ENCODE measurements at regions not wholly inside any gene's neighbourhood (a gene's known extent, or its start where the extent isn't known, plus 50 kb on each side); places are given as distances from the start of the nearest gene placed in this dataset.
"Not testable (repeated sequence)": the region's sequence is repeated elsewhere in the genome, so short reads cannot be mapped to it uniquely, and the experiment has no call there.

GRCh38 chr12:131192951-131193350, 239.2 kb downstream of the ADGRD1 start:
- in situ Hi-C loops (cut with HindIII; ENCODE audit: low sequenced_read_pairs): no loop called here

DNA sequence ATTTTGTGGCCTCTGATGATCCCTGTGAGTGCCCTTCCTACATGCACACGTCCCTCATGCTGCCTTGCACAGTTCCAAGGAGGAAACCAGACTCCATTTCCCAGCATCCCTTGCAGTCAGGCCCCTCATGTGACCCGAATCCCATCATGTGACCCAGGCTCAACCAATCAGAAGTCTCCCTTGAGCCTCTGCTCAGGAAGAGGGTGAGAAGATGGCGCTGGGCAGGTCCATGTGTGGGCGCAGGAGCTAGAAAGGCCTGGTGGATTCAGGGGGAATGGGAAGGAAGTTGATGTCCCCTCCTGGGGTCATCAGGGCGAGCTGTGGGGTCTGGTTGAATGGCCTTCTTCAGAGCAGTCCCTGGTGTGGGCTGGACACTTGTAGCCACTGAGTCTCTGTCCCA, 240.5 kb downstream of the ADGRD1 start:
- in situ Hi-C loops (cut with HindIII; ENCODE audit: low sequenced_read_pairs): no loop called here

DNA sequence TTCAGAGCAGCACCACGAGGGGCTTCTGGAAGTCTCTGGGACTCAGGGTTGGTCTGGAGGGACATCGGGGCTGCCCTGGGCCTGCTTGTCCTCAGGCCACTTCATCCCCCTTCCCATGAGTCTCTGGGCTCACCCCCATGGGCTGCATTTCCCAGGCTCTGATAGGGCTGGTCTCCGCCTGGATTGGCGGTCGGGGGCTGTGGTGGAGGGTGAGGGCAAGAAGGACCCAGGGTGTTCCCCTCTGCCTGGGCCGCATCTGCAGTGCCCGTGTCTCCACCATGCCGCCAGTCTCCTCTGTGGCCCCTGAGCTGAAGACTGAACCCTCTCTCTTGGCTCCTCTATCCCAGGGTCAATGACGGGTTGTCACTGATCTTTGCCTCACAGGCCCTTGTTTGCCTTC, 242.1 kb downstream of the ADGRD1 start:
- in situ Hi-C loops (cut with HindIII; ENCODE audit: low sequenced_read_pairs): no loop called here

DNA sequence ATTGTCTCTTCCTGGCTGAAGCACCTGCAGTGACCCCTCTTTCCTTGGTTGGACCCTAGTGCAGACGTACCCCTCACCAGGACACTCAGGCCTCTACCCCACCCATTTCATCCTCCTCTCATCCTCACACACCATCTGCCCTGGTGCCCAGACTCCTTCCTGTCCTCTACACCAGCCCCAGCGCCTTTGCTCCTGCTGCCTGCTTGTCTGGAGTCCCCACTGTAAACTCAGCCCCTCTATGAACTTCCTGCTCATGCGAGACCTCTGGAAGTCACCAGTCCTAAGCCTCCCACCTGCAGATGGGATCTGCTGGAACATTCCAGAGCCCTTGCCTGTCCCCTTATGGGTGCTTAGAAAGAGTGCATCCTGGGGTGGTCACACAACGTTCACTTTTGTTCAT, 242.5 kb downstream of the ADGRD1 start:
- in situ Hi-C loops (cut with HindIII; ENCODE audit: low sequenced_read_pairs): no loop called here

DNA sequence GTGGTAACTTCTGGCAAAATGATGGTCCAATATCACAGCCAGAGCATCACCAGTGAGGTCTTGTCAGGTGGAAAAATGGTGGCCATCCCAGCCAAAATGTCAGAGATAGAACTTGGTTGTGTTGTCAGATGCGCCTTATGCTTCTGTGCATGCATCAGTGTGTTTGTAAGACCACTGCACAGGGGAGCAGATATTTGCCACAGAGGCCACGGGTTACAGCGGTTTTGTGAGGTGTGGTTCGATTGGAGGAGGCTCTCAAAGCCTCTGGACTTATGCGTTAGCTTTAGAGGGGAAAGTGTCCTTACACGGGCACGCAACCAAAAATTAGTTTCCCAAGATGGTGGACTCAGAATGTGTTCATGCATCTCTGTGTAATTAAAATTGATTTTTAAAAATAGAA, 243.8 kb downstream of the ADGRD1 start:
- in situ Hi-C loops (cut with HindIII; ENCODE audit: low sequenced_read_pairs): no loop called here

DNA sequence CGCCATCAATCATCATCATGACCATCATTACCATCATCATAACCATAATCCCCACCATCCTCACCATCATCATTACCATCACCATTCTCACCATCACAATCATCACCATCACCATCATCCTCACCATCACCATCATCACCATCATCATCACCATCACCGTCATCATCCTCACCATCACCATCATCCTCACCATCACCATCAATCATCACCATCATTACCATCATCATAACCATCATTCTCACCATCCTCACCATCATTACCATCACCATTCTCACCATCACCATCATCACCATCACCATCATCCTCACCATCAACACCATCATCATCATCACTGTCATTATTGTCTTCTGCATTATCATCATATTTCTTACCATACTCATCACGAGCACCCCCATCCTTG, 245.5 kb downstream of the ADGRD1 start:
- in situ Hi-C loops (cut with HindIII; ENCODE audit: low sequenced_read_pairs): no loop called here

- in situ Hi-C loops (cut with HindIII; ENCODE audit: low sequenced_read_pairs): not testable (repeated sequence)
These were observed 248.2 kb downstream of the ADGRD1 start for GRCh38 chr12:131201912-131202311.

- in situ Hi-C loops (cut with HindIII; ENCODE audit: low sequenced_read_pairs): no loop called here
These were observed 249.1 kb downstream of the ADGRD1 start for GRCh38 chr12:131202592-131203378.

GRCh38 chr12:131203666-131204415, 250.1 kb downstream of the ADGRD1 start:
- in situ Hi-C loops (cut with HindIII; ENCODE audit: low sequenced_read_pairs): no loop called here

DNA sequence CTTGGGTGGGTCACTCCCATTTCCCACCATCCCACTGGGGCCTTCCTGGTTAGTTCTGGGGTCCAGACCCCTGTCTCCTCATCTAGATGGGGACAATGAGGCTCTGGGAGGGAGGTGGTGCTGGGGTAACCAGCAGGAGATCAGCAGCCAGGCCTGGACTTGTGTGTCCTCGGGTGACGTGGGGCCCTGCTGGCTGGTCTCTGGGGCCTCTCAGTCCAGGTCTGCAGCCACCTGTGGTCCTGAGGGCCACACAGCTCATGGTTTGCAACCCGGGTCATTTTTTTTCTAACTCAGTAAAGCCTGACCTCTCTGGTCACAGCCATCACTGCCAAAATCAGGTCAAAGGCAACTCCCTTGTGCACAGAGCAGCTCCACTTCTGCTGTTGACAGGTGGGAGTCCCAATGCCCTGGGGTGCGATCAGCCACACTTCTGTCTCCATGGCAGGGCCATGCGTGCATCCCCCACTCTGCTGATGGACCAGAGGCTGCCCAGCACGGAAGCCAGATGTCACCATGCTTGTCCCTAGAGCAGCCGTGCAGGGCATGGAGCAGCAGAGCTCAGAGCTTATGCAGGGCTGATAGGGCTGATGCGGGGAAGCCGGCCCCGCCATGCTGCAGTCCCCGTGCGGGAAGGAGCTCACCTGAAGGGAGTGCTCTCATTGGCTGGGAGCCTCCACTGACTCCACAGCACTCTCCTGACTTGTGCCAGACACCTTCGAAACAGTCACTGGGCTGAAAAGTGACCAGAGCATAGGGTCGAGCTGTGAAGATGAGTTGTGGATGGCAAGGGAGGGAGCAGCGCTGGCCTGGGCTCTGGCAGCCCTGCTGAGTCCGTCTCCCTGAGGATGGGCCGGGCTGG, 250.9 kb downstream of the ADGRD1 start:
- in situ Hi-C loops (cut with HindIII; ENCODE audit: low sequenced_read_pairs): no loop called here

- in situ Hi-C loops (cut with HindIII; ENCODE audit: low sequenced_read_pairs): not testable (repeated sequence)
These were observed 251.7 kb downstream of the ADGRD1 start for GRCh38 chr12:131205275-131205933.

GRCh38 chr12:131206630-131207299, 253.1 kb downstream of the ADGRD1 start:
- in situ Hi-C loops (cut with HindIII; ENCODE audit: low sequenced_read_pairs): not testable (repeated sequence)

DNA sequence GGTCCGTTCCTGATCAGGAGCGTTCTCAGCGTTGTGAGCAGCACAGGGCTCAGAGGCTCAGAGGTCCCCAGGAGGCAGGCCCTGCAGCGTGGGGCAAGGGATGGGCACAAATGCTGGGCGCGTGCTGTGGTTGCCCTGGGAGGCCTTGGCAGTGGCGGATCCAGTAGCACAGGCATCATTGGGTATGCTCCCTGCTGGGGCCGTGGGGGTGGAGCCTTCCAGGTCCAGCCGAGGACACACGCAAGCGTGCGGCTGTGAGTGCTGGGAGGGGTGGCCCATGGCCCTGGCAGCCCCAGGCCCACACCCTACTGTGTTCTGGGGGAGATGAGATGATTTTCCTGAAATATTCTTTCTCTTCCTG, 253.6 kb downstream of the ADGRD1 start:
- in situ Hi-C loops (cut with HindIII; ENCODE audit: low sequenced_read_pairs): not testable (repeated sequence)

DNA sequence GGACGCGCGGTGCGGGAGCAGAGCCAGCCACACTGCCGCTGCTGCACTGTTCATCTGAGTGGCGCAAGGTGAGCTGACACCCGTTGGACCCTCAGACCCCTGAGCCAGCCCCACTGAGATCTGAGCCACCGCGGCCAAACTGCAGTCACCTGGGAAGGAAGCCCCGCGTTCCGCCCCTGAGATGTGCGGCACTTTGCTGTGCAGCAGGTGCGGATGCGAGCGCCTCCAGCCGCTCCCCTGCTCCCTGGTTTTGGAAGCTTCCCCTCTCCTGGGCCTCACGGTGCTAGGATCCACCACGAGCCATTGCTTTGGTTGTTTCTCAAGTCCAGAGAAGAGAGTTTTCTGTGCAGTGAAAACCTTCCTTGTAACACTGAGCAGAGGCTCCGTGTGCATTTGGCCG, 254.1 kb downstream of the ADGRD1 start:
- in situ Hi-C loops (cut with HindIII; ENCODE audit: low sequenced_read_pairs): not testable (repeated sequence)

- in situ Hi-C loops (cut with HindIII; ENCODE audit: low sequenced_read_pairs): no loop called here
These were observed 254.7 kb downstream of the ADGRD1 start for GRCh38 chr12:131208425-131208824.

- in situ Hi-C loops (cut with HindIII; ENCODE audit: low sequenced_read_pairs): no loop called here
These were observed 255.7 kb downstream of the ADGRD1 start for GRCh38 chr12:131209082-131210070.

DNA sequence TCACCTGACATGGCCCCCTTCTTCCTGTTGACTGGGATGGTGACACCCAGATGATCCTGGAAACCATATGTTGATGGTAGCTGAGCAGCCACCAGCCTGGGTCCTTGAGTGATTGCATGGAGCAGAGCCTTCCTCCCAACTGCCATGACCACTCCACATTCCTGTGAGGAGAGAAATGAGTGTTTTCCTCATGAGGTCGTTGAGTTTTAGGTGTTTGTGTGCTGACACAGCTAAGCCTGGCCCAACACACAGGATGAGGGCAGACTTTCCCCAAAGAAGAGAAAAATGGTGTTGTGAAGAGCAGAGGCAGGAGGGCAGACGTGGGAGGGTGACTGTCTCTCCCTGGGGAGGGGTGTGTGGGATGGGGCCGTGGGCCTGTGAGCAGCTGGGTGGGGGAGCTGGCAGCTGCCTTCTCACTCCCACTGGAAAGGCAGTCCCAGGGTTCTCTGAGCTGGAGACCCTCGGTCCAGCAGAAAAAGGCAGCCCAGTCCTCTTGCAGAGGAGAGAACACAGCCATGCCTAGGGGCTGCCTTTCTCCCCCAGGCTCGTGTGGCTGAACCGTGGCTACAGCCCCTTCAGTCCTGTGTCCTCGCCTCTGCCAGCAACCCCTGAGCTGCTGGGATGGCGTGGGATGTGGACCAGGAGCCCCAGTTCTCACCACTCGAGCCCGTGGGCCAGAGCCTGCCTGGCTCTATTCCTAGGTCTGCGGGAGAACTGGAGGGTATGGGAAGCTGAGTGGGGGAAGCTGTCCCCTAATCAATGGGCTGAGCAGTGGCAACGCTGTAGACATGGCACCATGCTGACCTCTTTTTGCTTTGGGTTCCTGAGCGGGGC, 257.0 kb downstream of the ADGRD1 start:
- in situ Hi-C loops (cut with HindIII; ENCODE audit: low sequenced_read_pairs): no loop called here

DNA sequence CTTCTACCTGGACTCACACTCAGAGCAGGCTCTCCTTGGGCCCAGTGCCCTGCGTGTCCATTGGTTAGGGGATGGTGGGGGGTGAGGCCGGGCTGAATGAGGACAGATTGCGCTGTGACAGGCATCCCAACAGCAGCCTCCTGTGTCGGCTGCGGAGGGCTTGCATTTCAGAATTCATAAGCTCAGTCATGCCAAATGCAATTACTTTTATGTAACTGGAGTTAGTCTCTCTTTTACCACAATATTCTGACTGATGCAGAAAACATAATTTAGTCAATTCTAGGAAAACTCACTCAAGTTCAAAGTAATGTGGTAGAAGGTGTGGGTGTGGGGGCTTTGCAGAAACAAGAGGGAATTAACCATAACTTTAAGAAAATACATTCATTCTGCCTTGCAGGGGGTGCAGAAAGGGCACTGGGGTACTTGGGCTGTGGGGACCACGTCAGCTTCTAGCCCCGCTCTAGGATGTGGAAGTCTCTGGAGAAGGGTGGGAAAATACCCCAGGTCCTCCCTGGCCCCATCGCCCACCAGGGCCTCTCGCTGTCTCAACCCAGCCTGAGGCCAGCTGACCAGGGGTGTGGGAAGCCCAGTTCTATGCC, 257.7 kb downstream of the ADGRD1 start:
- in situ Hi-C loops (cut with HindIII; ENCODE audit: low sequenced_read_pairs): no loop called here

All from endothelial cell of hepatic sinusoid (primary cell).